ENCODE measurements at regions not wholly inside any gene's neighbourhood (a gene's known extent, or its start where the extent isn't known, plus 50 kb on each side); places are given as distances from the start of the nearest gene placed in this dataset.

DNA sequence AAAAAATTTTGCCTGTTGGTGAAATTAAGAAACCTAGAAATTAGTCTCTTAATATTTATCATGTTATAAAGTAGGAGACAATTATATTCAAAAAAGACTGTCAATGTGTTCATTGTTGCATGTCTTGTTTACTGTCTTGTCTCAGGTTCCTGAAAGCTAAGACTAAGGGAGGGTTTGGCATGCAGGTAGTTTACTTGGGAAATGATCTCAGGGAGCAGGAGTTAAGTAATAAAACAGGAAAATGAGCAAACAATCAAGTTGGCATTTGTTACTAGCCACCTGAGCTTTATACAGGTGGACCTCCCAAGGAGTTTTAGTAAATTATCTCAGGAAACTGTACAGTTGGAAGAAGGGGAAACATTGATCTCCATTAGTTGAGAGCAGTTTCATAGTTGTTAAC is 188.0 kb upstream of the MDGA2 start:
- Histone ChIP-seq H3K9me3 (no peaks in the 10 kb centered on the region), H3K27ac (no peak overlapping the region), H3K4me3 (no peak overlapping the region), H3K36me3 (no peaks in the 10 kb centered on the region), H3K4me1 (no peaks in the 10 kb centered on the region), H3K27me3 (no peaks in the 10 kb centered on the region)
- DNase-seq (no peak), ATAC-seq (no peak)
- TF ChIP-seq, protein P1, sequence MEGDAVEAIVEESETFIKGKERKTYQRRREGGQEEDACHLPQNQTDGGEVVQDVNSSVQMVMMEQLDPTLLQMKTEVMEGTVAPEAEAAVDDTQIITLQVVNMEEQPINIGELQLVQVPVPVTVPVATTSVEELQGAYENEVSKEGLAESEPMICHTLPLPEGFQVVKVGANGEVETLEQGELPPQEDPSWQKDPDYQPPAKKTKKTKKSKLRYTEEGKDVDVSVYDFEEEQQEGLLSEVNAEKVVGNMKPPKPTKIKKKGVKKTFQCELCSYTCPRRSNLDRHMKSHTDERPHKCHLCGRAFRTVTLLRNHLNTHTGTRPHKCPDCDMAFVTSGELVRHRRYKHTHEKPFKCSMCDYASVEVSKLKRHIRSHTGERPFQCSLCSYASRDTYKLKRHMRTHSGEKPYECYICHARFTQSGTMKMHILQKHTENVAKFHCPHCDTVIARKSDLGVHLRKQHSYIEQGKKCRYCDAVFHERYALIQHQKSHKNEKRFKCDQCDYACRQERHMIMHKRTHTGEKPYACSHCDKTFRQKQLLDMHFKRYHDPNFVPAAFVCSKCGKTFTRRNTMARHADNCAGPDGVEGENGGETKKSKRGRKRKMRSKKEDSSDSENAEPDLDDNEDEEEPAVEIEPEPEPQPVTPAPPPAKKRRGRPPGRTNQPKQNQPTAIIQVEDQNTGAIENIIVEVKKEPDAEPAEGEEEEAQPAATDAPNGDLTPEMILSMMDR (IDR thresholded peaks at IDR 0.05), result no peak
- no peak for TF ChIP-seq POLR2A (IDR thresholded peaks at IDR 0.05)
- intact Hi-C loops (cut with DNase I), result no loop called here

DNA sequence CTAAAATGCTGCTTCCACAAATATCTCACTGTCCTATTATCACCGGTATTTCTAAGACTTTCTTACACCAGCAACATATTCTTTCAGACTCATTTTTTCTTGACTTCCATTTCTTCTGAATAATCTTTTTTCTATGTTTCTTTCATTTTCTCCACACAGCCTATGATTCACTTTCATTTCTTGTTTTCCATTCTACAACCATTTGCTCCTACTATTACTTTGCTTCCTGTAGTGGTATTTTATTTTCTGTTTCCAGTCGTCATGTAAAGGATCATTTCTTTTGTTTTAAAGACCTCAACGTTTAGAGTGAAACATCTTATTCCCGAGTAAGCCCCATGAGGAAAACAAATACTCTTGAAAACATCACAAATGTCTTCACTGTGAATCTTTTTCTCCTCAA is 182.2 kb upstream of the MDGA2 start:
- Histone ChIP-seq H3K27ac (no peak overlapping the region), H3K27me3 (no peaks in the 10 kb centered on the region), H3K4me3 (no peak overlapping the region), H3K9me3 (no peaks in the 10 kb centered on the region), H3K4me1 (no peaks in the 10 kb centered on the region), H3K36me3 (no peaks in the 10 kb centered on the region)
- no peak for ATAC-seq
- 38% methylated on average over 4 of the region's 4 CpGs for WGBS (ENCODE audit: insufficient coverage, low coverage, low lambda C conversion rate, missing lambda C conversion rate)
- DNase-seq, result no peak
- TF ChIP-seq POLR2A (IDR thresholded peaks at IDR 0.05), result no peak
- TF ChIP-seq, protein P1 (IDR thresholded peaks at IDR 0.05), result no peak
- intact Hi-C loops (cut with DNase I), result no loop called here

DNA sequence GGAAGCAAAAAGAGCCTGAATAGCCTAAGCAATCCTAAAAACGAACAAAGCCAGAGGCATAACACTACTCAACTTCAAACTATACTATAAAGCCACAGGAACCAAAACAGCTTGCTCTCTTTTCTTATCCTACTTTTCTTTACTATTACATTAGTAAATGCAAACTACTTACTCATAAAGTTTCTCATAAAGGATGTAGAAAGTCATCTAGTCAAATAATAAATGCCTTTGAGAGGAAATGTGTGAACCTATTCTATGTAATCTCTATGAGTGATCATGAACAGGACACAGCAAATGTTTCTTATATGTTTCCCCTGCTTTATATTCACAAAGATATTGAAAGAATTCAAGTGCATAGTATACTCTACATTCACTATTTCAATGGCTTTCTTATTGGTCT is 176.9 kb upstream of the MDGA2 start:
- no peak for DNase-seq
- Histone ChIP-seq H3K9me3 (no peaks in the 10 kb centered on the region), H3K4me3 (no peak overlapping the region), H3K27me3 (no peaks in the 10 kb centered on the region), H3K27ac (no peak overlapping the region), H3K4me1 (no peaks in the 10 kb centered on the region), H3K36me3 (no peaks in the 10 kb centered on the region)
- no peak for ATAC-seq
- TF ChIP-seq POLR2A (IDR thresholded peaks at IDR 0.05), result no peak
- TF ChIP-seq, protein P1 (IDR thresholded peaks at IDR 0.05), result no peak
- intact Hi-C loops (cut with DNase I), result no loop called here
- WGBS (ENCODE audit: insufficient coverage, low coverage, low lambda C conversion rate, missing lambda C conversion rate), result 0% methylated on average over 1 of the region's 1 CpG

DNA sequence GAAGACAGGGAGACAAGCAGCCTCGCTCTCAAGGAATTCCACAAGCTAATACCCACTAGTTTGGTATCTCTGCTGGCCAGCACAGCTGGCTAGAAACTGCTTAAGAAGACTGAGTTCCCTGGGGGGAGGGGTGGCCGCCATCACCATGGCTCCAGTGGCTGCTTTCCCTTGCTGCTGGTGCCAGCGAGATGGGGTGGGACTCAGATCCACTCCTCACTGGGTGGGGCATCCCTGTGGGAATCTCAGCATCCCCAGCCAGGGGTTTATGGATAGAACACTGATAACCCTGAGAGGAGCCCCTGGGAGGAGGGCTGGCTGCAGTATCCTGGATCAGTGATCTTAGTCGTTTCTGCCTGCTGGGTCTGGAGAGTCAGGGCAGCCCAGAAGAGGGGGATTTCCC is 170.6 kb upstream of the MDGA2 start:
- no peak for ATAC-seq
- WGBS (ENCODE audit: insufficient coverage, low coverage, low lambda C conversion rate, missing lambda C conversion rate), result 14% methylated on average over 1 of the region's 4 CpGs
- Histone ChIP-seq H3K27ac (no peak overlapping the region), H3K27me3 (no peaks in the 10 kb centered on the region), H3K9me3 (no peaks in the 10 kb centered on the region), H3K4me1 (no peaks in the 10 kb centered on the region), H3K4me3 (no peak overlapping the region), H3K36me3 (no peaks in the 10 kb centered on the region)
- DNase-seq, result no peak
- TF ChIP-seq, protein P1 (IDR thresholded peaks at IDR 0.05), result no peak
- TF ChIP-seq POLR2A (IDR thresholded peaks at IDR 0.05), result no peak
- intact Hi-C loops (cut with DNase I), result no loop called here

DNA sequence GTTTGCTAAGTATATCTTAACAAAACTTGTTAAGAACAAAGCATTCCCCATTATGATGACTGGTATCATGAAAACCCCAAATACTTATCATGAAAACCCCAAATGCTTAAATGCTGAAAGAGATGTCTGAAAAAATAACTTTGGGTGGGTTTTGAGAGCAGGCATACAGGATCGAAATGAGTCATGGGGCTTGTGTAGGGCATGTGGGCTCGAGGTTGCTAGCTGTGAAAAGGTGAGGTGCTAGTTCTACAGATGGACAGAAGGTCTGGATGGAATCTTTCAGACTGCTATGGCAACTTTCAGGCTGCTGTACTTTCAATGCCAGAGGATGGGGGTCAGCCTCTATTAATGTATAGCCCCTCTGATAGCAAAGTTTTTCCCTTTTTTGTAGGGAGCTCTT is 167.8 kb upstream of the MDGA2 start:
- Histone ChIP-seq H3K9me3 (no peaks in the 10 kb centered on the region), H3K36me3 (no peaks in the 10 kb centered on the region), H3K27me3 (no peaks in the 10 kb centered on the region), H3K27ac (no peak overlapping the region), H3K4me1 (no peaks in the 10 kb centered on the region), H3K4me3 (no peak overlapping the region)
- ATAC-seq (no peak), DNase-seq (no peak)
- 52% methylated on average over 2 of the region's 2 CpGs for WGBS (ENCODE audit: insufficient coverage, low coverage, low lambda C conversion rate, missing lambda C conversion rate)
- TF ChIP-seq, protein P1 (IDR thresholded peaks at IDR 0.05), result no peak
- no peak for TF ChIP-seq POLR2A (IDR thresholded peaks at IDR 0.05)
- intact Hi-C loops (cut with DNase I), result no loop called here
